HG02870 (cell line): ENCODE measurements at regions not wholly inside any gene's neighbourhood (a gene's known extent, or its start where the extent isn't known, plus 50 kb on each side); places are given as distances from the start of the nearest gene placed in this dataset.

Source experiments
- ATAC-seq: cut with Tn5 transposase; IDR thresholded peaks from one replicate; pipeline ENCODE4 v1.9.1; 2021; ENCODE audit warnings: mild to moderate bottlenecking, moderate library complexity; ENCODE audit not compliant: unreplicated experiment

- ATAC-seq: no peak
Observed at GRCh38 chr10:108753326-108753725, 1170.0 kb downstream of the XPNPEP1 start.

DNA sequence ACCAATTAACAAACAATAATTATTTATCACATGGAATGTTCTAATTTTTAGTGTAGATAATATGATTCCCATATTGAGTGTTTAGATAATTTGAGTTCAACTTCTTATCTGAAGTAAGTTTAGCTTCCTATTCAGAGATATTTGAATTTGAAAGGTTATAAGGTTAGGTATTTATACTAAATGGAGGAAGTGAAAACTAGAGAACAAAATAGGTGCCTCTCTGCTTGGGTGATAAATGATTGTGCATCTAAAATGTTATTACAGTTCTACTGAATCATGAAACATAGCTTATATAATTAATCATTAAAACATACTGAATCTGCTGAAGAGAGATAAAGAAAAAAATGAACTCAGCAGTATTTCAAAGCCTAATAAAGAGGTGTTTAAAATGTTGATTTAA lies 1174.3 kb downstream of the XPNPEP1 start:
- peak; percentile 83 for ATAC-seq

- no peak for ATAC-seq
Observed at GRCh38 chr10:108736111-108736510, 1187.2 kb downstream of the XPNPEP1 start.

DNA sequence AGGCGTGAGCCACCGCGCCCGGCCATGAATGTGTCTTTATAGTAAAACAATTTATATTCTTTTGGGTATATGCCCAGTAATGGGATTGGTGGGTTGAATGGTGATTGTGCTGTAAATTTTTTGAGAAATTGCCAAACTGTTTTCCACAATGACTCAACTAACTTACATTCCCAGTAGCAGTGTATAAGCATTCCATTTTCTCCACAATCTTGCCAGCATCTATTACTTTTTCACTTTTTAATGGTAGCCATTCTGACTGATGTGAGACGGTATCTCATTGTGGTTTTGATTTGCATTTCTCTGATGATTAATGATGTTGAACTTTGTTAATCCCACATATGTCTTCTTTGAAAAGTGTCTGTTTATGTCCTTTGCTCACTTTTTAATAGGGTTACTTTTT lies 1187.9 kb downstream of the XPNPEP1 start:
- ATAC-seq: no peak

GRCh38 chr10:108721874-108722273 lies 1201.4 kb downstream of the XPNPEP1 start:
- no peak for ATAC-seq

- no peak for ATAC-seq
Observed at GRCh38 chr10:108716352-108716751, 1207.0 kb downstream of the XPNPEP1 start.

- ATAC-seq: no peak
Observed at GRCh38 chr10:108709927-108710722, 1213.2 kb downstream of the XPNPEP1 start.

GRCh38 chr10:108708363-108708762 lies 1214.9 kb downstream of the XPNPEP1 start:
- ATAC-seq: no peak

- peak; percentile 94 for ATAC-seq
Observed at GRCh38 chr10:108696792-108697477, 1226.4 kb downstream of the XPNPEP1 start.

DNA sequence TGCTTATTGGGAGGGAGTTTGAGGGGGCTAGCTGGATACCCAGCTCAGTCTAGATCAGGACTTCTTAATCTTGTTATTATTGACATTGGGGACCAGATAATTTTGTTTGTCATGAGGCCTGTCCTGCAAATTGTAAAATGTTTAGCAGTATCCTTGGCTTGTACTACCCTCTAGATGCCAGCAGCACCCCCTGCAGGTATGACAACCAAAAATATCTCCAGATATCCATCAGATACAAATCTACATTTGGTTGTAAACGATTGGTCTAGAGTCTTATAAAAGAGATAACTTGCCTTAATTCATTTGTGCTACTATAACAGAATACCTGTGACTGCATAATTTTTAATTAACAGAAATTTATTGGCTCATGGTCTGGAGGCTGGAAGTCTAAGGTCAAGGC lies 1232.2 kb downstream of the XPNPEP1 start:
- ATAC-seq: no peak

GRCh38 chr10:108690530-108690929 lies 1232.8 kb downstream of the XPNPEP1 start:
- ATAC-seq: no peak

DNA sequence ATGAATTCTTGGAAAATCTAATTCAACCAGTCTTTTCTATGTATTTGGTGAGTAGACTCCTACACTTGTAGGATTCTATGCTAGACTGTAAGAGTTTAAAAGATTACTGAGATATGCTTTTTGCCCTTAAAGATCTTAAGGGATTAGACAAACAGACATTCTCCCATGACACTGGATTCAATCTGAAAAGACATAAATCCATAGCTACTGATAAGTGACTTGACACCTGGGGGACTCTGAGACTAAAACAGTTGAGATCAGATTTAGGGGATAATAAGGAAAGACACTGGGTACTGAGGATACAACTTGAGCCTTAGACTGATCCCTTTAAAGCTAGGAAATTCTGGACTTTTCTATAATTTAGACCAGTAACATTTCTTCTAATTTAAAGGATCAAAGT lies 1233.4 kb downstream of the XPNPEP1 start:
- no peak for ATAC-seq

DNA sequence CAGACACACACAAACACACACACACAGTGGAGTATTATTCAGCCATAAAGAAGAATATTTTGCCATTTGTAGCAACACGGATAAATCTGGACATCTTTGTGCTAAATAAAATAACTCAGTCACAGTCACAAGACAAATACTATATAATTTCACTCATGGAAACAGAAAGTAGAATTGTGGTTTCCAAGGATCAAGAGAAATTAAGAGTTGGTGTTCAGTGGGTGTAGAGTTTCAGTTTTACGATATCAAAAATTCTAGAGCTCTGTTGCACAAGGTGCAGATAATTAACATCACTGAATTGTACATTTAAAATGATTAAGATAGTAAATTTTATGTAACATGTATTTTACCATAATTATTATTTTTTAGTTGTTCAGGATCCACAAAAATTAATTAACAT lies 1235.0 kb downstream of the XPNPEP1 start:
- ATAC-seq: no peak

GRCh38 chr10:108685863-108686531 lies 1237.3 kb downstream of the XPNPEP1 start:
- ATAC-seq: no peak

DNA sequence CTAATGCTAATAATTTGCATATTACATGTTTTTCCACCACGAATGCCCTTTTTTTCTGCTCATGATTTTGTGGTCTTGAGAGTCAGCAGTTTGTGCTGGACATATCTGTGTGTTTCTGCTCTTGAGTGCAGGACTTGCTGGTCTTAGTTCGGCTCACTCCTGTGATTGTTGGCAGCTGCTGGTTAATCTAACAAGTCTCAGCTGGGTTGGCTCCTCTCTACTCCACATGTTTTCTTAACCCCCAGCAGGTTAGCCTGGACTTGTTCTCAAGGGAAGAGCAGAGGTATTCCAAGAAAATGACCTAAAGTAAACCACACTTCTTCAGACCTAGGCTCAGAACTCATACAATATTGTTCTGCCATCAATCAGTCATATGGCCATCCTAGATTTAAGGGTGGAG lies 1238.9 kb downstream of the XPNPEP1 start:
- ATAC-seq: no peak

GRCh38 chr10:108673741-108674140 lies 1249.6 kb downstream of the XPNPEP1 start:
- no peak for ATAC-seq

DNA sequence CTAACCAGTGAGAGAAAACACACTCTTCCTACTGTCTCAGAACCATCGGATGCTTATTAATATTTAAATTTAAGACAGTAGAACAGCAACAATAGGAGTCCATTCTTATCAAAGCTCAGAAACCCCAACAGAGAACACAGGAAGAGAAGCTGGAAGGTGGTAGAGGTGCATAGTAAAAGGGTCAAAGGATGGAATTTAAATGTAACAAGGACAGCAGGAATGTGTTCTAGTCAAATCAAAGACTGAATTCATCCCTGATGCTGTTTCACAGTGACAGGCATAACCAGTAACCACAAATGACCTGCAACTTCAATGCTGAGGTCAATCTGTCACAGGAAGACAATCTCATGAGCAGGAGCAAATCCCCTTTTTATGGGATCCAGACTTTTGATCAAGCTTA lies 1259.7 kb downstream of the XPNPEP1 start:
- no peak for ATAC-seq

DNA sequence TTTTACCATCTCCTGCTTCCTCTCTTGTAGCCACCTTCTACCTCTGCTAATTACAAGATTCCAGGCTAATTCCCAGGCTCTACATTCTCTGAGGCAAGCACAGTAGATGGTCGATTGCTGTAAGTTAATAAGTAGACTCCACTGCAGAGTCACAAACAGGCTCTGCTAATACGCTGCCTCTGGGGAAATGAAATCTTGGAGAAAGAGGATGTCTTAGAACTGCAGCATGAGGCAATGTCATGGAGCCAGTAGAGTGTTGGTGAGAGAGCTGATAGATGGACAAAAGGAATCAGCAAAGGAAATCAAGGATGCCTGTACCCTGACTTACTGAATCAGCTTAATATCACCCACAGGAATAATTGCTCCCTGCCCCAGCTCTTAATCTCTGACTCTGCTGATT lies 1260.3 kb downstream of the XPNPEP1 start:
- no peak for ATAC-seq

GRCh38 chr10:108655057-108655456 lies 1268.3 kb downstream of the XPNPEP1 start:
- ATAC-seq: no peak

DNA sequence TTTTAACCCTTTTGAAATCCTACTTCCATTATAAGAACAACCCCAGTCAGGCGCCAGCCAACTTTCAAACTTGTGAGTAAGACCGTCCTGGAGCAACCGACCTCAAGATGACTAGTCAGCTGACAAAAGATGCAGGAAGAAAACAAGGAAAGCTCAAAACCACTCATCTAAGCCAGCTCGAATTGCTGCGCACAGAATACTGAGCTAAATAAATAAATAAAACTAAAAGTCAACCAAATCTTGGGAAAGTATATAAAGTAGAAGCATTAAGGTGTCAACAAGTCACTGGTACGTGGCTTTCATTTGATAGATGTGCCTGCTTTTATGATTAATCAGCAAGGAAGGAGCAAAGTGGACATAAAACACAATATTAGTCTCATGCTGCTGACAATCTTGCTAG lies 1269.8 kb downstream of the XPNPEP1 start:
- ATAC-seq: no peak

- ATAC-seq: no peak
Observed at GRCh38 chr10:108639010-108639409, 1284.3 kb downstream of the XPNPEP1 start.

DNA sequence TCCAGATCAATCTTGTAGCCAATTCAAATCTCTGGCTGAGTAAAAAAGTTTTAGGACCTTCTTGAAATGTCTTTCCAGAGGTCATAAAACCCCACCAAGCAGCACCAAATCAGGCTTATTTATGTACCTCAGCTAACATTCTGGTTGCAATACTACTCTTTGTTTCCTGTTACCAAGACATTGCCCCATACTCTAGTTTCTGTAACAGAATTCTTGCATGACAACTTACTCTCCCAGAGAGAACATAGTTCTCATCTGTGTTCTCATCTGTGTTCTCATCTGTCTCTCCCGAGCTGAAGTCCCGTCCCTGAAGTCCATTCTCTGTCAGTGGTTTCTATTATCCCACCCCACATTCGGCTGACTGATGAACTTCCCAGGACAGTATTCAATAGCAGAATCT lies 1285.1 kb downstream of the XPNPEP1 start:
- ATAC-seq: no peak
